Activated CD4-positive, CD25-positive, alpha-beta regulatory T cell treated with anti-CD3 and anti-CD28 coated beads, Interleukin-2, amount 50 U/mL, for 72 hours (primary cell): ENCODE measurements at regions not wholly inside any gene's neighbourhood (a gene's known extent, or its start where the extent isn't known, plus 50 kb on each side); places are given as distances from the start of the nearest gene placed in this dataset.

Experiments
- DNase-seq: peaks from one replicate; pipeline ENCODE4 v3.0.0; 2021

DNA sequence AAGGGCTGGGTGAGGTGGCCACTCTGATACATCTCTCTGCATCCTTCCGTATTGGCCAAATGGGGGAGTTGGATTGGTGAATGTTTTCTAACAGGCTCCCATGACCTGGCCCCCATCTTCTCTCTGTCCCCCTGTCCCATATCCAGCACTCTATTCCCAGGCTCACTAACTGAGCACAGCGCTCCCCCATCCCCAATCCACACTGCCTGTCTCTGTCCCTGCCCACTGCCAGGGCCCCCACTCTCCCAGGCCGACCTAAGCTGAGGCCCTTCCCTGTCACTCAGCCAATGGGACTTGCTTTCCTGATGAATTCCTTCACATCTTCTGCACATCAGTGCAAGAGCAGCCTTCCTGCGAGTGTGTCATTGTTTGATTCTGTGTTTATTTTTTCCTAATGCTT, 216.8 kb upstream of the MYT1L start:
- DNase-seq: no peak

DNA sequence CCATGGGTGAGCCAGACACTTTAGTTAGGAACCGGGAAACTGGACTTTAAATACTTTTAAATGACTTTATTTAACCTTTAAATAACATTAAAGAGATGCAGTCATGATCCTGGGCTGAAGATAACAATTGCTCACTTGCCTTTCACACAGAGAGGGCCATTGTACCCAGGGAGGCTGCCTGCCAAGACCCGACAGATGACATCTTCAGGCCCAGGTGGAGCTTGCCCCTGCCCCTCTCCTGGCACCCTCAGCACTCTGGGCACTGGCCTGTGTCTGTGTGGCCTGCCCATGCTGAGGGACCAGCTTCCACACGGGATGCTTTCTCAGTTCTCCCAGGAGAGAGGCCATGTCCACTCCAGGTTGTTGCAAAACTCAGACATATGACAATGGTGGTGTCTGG, 216.4 kb upstream of the MYT1L start:
- no peak for DNase-seq

DNA sequence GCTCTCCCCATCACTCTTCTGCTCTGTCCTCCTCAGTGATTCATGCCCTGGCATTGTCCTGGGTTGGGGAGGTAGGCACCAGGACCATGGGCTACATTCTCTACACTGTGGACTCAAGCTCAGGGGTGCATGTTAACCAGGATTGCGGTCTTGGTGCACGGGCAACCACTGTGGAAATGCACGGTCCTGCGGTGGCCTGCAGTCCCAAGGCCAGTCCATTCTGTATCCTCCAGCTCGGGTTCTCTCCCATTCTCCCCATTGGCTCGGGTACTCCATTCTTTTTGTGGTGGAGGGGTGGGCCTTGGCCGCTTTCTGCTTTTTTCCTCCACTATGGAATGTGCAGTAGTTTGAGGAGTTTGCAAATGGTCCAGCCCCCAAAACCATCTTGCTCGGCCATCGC, 215.0 kb upstream of the MYT1L start:
- no peak for DNase-seq

DNA sequence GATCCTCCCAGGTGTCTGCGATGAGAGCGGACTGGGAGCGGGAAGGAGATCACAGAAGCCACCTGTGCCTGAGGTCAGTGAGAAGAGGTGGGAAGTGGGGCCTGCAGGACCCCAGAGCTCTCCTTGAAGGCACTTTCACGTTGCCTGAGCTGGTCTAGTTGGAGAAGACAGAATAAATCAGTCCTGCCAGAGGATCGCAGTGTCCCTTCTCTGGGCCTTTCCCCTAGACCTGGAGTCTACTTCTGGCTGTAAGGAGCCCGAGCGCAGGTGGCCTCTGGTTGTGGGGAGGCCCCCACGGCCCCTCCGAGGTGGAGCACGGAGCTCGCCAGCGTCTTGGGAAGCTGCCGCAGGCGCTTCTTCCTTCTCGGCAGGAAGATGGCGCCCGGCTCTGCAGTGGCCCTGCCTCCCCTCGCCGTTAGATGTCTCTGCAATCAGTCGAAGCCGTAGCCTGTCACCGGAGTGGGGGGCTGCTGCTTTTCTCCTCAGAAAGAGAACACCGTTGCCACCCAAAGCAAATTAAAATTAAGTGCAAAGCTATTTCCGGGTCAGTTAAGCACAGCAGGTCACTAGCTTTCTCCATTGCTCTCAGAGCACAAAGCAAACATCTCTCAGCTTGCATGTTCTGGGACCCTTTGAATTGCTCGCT, 212.0 kb upstream of the MYT1L start:
- DNase-seq: no peak

DNA sequence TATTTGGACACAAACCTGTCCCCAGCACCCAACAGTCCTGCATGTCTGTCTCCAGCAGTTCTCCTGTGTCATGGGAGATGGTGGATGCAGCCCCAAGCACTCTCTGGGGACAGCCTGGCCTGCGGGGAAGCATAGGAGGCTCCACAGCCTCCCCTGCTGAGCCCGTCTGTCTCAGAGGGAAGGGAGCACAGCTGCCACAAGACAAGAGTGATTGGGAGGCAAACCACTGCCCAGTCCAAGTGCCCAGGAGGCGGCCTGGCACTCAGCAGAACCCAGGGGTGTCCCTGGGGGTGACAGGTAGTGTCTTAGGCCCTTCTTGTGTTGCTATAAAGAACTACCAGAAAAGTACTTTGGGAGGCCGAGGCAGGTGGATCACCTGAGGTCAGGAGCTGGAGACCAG, 211.2 kb upstream of the MYT1L start:
- DNase-seq: no peak

DNA sequence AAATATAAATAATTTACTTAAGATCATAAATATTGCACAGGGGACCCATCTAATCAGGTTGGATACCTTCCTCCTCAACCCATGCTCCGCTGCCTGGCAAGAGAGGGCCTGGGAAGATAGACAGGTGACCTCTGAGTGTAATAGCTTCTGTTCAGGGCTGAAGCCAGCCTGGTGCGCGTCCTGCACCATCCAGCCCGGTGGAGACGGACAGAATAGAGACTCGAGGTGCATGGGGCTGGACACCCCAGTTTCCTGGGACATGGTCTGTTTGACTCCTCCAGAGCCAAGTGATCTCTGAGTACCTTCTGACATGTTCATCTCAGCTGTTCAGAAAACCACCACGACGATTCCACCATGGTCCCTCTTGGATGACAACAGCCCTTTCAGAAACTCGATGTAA, 209.3 kb upstream of the MYT1L start:
- DNase-seq: no peak

DNA sequence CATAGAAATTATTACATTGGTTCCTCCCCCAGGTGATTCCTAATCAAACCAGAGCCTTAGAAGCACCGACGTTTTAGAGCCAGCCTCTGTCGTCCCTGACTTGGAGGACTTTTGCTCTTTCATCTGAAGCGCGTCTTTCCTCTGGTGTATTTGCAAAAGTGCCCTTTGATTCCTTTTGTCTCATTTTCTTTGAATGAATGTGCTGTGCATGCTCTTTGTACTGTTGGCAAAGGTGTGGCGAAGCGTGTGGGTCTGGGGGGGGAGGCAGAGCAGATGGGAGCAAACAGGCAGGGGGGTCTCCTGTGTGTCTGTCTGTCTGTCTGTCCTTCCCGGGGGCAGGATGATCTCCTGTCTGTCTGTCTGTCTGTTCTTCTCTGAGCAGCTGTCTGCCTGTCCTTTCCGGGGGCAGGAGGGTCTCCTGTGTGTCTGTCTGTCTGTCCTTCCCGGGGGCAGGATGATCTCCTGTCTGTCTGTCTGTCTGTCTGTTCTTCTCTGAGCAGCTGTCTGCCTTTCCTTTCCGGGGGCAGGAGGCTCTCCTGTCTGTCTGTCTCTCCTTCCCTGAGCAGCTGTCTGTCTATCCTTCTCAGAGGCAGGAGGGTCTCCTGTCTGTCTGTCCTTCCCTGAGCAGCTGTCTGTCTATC, 205.5 kb upstream of the MYT1L start:
- no peak for DNase-seq

DNA sequence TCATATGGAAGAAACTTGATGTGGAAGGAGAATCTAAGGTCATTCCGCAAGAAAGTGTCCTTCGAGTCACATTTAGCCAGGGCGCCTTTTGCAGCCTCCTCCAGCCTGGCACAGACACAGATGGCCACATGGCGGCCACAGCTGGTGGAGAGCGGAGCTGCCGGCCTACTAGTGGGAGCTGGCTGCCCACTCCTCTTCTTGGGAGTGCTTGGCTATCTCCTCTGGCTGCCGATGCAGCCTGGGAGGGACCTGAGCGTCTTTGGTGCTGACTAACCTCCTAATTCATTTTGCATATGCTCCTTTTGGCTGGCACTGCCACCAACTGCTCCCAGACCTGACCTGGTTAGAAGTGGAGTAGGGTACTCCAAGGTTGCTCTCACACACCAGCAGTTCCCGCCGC, 199.3 kb upstream of the MYT1L start:
- no peak for DNase-seq

DNA sequence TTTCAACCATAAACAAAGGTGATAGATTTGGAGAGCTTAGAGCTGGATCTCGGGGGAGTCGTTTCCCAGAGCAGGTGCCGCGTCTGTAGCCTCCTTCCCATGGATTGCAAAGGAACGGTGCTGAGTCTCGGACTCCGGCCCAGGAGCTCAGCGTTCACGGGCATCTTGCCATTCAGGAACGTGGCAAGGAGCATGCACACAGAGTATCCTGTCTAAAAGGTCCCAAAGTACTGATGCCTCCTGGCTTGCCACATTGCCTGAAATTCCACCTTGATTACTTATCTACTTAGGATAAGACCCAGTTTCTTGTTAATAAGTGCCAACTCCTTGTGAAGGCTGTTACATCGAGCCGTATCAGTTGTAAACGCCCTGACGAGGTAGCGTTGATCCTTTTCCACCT, 197.8 kb upstream of the MYT1L start:
- DNase-seq: no peak

DNA sequence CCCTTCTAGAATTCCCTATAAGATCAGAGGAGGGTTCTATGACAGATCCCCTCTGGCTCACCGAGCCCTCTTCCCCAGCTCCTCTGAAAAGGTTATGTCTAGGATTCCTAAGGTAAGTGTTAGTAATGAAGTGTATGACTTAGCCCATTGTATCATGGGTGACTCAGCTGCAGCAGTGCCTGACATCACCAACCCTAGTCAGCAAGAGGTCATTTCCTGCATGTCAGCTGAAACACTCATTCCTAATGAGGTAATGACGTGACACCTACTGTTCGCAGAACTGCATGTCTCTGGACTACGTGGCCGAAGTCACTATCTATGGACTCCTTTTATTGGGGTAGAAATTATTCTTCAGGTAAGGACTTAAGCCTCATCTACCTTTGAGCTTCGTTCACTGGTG, 196.1 kb upstream of the MYT1L start:
- no peak for DNase-seq

DNA sequence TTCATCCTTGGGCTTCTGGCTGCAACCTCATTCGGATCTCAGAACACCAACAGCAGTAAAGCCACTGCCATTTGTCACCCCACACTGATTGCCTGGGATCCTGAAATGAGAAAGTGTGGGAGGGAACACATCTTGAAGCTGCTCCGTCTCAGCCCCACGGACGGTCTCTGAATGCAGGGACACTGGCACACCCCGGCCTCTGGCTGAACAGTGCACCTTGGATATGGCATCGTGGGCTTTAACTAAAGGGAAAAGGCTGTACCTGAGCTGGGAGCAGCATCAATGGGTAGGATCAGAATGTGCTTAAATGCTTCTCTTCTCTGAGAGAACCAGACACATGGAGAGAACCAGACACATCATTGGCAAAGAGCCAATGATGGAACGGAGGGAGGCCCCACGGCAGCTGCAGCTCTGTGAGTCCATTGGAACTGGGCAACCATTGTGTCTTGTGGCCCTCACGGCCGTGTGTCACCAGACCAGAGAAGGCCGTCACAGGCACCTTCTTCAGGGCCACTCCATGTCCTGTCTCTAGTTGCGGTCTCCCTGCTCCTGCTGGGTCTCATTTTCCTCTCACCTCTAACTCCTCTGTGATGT, 193.4 kb upstream of the MYT1L start:
- DNase-seq: no peak

DNA sequence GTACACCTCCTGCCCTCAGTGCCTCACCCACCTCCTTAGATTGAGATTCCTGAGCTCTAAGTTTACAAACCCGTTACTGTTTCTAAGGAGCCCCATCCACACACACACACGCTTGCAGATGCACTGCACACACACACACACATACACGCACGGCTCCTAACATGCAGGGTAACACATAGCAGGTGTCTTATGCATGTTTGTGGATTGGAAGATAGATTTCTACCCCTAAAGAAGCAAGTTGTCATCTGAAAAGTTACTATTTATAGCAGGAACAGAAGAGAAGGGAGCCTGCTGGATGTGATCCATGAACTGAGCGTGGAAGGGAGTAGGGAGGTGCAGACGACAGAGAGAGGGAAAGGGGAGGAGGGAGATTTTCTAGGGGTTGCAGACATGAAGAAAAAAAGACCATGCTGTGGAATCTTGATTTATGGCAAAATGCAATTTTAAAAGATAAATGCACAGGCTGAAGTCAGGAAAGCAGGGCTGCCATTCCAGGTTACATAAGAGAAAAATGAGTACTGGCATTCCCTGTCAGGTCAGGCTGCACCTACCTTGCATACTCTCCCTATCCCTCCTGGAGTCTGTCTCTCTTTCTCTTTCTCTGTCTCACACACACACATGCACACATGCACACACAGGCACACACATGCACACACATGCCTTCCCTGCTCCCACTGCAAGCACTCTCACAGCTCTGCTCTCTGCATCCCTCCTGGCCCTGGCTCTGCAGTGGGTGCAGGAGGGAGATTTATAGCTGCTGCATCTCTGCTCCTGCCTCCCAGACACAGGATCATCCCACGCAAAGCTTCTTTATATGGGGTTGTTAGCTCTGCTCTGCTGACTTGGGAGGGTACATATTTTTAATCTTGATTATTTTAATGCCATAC, 192.6 kb upstream of the MYT1L start:
- DNase-seq: no peak

DNA sequence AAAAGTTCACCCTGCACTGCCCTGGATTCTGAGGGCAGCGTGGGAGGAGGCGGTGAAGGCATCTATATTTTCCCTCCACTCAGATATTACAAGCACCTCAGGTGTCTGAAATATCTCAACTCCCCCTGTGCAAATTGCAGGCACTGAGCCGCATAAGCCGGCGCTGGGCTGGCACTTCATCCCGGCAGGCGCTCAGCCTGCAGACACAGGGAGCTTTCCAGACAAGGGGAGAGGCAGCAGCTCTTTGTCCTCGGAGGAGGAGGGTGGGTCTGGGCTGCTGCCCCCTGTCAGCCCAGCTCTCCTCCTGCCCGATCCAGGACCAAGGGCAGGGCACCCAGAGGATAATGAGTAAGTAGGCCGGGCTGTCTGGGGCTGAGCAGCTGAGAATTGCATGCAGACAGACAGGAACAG, 189.3 kb upstream of the MYT1L start:
- no peak for DNase-seq

DNA sequence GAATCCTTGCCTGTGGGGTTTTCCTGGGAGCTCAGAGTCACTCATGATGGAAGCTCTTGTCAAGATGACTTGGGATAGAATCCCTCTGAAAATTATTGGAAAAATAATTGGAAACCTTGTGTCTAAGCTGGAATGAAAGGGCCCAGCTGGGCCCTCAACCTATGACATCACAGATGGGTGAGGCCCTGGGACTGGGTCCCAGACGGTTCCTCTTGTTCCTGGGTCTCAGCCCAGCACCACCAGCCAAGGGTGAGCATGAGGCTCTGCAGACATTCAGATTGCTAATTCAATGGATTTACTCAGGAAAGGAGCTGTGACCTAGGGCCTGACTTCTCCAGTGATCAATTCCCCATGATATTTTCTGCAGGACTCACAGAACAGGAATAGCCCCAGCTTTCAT, 188.3 kb upstream of the MYT1L start:
- DNase-seq: no peak

DNA sequence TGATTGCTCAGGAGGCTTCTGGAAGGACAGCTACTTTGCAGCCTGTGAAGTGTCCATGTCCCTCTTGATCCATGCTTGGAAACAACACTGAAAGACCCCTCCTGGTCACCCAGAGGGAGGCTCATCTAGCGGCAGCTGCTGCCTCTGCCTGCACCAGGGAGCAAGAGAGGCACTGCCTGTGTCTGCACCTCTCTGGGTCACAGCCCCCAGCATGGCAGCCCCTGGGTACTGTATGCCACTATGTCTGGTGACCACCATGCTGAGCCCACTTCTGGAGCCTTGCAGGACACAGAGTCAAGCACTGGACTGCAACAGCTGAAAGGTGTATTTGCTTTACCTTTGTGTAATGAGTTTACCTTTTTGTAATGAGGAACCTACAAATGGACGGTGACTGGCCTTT, 186.3 kb upstream of the MYT1L start:
- no peak for DNase-seq

DNA sequence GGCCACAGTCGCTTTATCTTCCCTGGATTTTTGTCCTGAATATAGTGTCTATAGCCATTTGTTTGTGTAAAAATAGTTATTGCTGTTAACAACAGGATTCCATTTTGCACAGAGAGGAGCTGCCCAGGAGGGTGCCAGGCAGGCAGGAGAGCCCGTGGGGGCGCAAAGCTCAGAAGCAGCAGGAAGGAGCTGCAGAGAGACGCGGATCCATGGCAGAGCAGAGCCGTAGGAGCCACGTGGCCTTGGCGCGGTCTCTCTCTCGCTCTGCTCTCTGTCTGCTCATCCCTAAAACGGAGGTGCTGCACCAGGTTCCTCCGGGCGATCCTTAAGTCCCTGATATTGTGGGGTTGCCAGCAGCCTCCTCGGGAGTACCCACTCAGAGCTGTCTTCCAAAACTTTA, 185.3 kb upstream of the MYT1L start:
- DNase-seq: no peak

DNA sequence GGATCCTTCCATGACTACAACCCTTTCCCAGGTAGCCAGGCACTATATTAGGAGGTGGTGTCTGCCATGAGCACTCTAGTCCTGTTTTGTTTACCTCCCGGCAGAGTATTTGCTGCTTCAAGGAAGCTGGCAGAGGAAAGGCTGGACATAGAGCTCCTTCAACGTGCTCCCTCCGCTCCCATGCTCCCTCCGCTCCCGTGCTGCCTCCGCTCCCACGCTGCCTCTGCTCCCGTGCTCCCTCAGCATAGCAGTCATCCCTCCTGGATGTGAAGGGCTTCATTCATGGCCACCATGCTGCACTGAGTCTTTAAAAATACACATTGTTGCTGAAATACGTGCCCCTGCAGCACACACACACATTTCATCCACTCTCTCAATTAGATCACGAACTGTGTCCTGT, 181.9 kb upstream of the MYT1L start:
- no peak for DNase-seq

DNA sequence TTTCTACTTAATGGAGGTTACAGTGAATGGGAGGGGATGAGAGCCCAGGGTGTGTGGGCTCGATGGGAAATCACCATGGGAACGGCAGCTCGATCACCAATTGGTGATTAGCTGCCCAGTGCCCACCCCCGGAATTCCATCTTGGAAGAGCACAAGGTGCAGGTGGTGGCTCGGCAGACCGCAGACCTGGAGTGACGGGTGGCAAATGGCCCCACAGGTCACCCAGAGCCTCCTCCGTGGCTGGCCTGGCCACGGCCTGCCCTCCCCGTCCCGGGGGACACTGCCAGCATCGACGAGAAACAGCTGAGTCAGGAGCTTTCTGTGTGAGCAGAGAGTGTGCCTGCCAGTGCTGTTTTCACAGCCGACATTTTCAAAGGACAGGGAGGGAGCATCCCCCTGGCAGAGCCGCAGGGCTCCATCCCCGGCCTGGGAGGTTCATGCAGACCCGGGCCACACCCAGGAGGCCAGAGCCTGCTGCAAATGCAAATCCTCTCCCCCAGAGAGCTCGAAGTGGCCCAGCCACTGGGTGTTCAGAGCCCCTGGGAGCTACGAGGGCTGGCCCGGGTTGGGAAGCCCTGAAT, 176.4 kb upstream of the MYT1L start:
- no peak for DNase-seq

DNA sequence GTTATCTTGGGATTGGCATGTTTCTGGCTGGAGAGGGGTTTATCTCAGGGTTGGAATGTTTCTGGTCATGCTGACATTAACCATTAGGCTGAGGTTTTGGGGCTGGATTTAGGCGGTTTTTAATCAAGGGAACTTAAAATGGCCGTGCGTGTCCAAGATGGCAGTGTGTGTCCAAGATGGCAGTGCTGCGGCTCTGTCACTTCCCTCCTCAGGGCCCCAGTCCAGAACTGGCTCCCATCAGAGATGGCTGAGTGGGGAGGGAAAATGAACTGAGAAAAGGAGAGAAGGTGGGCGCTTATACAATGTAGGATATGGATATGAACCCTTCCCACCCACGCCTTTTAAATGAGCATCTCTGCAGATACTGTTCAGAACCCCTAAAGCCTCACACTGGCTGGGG, 175.5 kb upstream of the MYT1L start:
- no peak for DNase-seq

DNA sequence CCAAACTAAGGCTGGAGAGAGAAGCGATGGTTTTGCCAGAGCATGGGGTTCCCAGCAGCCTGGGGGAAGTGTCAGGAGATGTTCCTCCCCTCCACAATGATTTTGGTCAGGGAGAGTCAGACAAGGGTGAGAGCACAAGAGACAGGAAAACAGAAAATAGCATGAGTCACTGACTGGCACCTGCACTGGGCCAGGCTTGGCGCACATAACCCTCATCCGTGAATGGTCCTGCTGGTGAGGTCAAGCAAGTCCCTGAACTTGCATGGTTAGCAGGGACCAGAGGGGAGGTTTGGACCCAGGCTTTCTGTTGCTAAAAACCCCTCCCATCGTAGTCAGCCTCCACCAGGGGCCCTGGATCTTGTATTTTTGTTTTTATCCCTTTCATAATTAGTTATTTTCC, 174.5 kb upstream of the MYT1L start:
- DNase-seq: no peak

DNA sequence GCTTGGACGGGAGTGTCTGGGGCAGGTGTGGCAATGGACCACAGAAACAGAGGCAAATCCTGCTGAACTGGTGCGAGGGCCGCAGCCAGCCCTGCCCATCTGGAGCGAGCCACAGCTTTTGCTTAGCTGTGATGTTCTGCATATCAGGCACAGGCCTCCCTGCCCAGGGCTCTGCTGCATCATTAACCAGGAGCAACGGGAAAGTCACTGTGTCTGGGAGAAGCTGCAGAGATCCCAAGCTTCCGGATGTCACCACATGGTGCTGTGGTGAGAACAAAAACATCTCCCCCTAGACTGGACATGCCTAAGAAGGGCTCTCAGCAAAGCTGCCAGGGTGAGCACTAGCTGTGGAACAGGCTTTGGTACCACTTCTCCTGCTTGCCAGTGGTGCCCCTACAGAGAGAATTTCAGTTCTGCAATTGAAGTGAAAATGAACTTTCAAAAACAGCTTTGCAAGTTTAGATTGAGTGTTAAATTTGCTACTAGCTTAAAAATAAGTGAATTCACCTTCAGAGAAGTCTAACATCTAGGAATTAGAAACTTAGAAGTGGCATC, 172.9 kb upstream of the MYT1L start:
- DNase-seq: no peak

DNA sequence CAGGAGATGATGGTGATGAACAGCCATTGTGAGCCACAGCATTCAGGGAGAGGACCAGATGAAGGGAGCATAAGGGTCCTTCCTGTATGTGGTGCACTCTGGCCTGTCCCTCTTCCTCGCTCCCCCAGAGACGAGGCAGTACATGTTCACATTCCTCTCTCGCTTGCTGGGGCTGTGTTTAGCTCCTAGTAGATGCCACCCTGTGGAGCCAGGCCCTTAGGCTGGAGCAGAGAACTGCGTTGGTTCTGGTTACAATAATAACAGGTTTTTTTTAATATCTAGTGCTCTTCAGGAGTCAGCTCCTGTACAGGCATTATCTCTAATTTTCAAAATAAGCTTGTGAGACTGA, 171.1 kb upstream of the MYT1L start:
- DNase-seq: no peak
